Loucy (cell line): ENCODE measurements at regions not wholly inside any gene's neighbourhood (a gene's known extent, or its start where the extent isn't known, plus 50 kb on each side); places are given as distances from the start of the nearest gene placed in this dataset.

Experiments
- H2AFZ ChIP-seq: fragments of 200-600 bp; sonication (generic); 2 replicates; pipeline ENCODE4 v1.6.0; 2016; ENCODE audit warnings: antibody characterized with exemption, mild to moderate bottlenecking, low read length, moderate library complexity
- H3F3A ChIP-seq: fragments of 200-600 bp; 2 replicates; pipeline ENCODE4 v1.6.0; 2016; ENCODE audit warnings: antibody characterized with exemption, low read depth, mild to moderate bottlenecking
- H3K27me3 ChIP-seq: fragments of 200-600 bp; sonication (generic); 2 replicates; pipeline ENCODE4 v1.6.1; 2014; ENCODE audit warnings: low read length, mild to moderate bottlenecking; ENCODE audit not compliant: insufficient read depth, poor library complexity, severe bottlenecking
- H3K36me3 ChIP-seq: fragments of 200-600 bp; sonication (generic); 2 replicates; pipeline ENCODE4 v1.6.1; 2016; ENCODE audit warnings: low read length; ENCODE audit not compliant: insufficient read depth
- H3K4me1 ChIP-seq: fragments of 200-600 bp; sonication (generic); 2 replicates; pipeline ENCODE4 v1.5.1; 2014; ENCODE audit warnings: low read length, mild to moderate bottlenecking; ENCODE audit not compliant: insufficient read depth, poor library complexity, severe bottlenecking
- H3K4me2 ChIP-seq: fragments of 200-600 bp; sonication (generic); 2 replicates; pipeline ENCODE4 v1.6.0; 2014; ENCODE audit warnings: antibody characterized with exemption, low read length, low read depth, mild to moderate bottlenecking; ENCODE audit not compliant: poor library complexity, severe bottlenecking
- H3K4me3 ChIP-seq: fragments of 200-600 bp; sonication (generic); 2 replicates; pipeline ENCODE4 v1.5.1; 2014; ENCODE audit warnings: low read length, mild to moderate bottlenecking, mixed read lengths; ENCODE audit not compliant: poor library complexity, severe bottlenecking
- H3K79me2 ChIP-seq: fragments of 200-600 bp; sonication (generic); 2 replicates; pipeline ENCODE4 v1.6.1; 2014; ENCODE audit warnings: low read length; ENCODE audit not compliant: insufficient read depth
- H3K9ac ChIP-seq: fragments of 200-600 bp; sonication (generic); 2 replicates; pipeline ENCODE4 v1.6.0; 2014; ENCODE audit warnings: mild to moderate bottlenecking, low read depth, low read length, moderate library complexity; ENCODE audit not compliant: poor library complexity, severe bottlenecking
- H3K9me2 ChIP-seq: fragments of 200-600 bp; sonication (generic); replicated peaks from 2 replicates; pipeline ENCODE4 v1.6.1; 2016; ENCODE audit warnings: low read depth, low read length, mixed read lengths
- H3K9me3 ChIP-seq: fragments of 200-600 bp; sonication (generic); 2 replicates; pipeline ENCODE4 v1.6.1; 2014; ENCODE audit warnings: mild to moderate bottlenecking, antibody characterized with exemption, low read length, low read depth; ENCODE audit not compliant: insufficient read depth
- H4K20me1 ChIP-seq: fragments of 200-600 bp; sonication (generic); 2 replicates; pipeline ENCODE4 v1.6.0; 2014; ENCODE audit warnings: antibody characterized with exemption, low read length, mild to moderate bottlenecking; ENCODE audit not compliant: insufficient read depth, poor library complexity, severe bottlenecking
- EZH2phosphoT487 ChIP-seq: fragments of 200-600 bp; IDR thresholded peaks from 2 replicates; pipeline ENCODE4 v1.6.1; 2018; ENCODE audit warnings: antibody characterized with exemption, mild to moderate bottlenecking, moderate library complexity, borderline replicate concordance
- TF ChIP-seq, protein P1 (sequence below): fragments of 200-600 bp; sonication (generic); conservative IDR thresholded peaks from 2 replicates; pipeline ENCODE4 v1.5.1; 2014; ENCODE audit warnings: mild to moderate bottlenecking, antibody characterized with exemption, low read length

DNA sequence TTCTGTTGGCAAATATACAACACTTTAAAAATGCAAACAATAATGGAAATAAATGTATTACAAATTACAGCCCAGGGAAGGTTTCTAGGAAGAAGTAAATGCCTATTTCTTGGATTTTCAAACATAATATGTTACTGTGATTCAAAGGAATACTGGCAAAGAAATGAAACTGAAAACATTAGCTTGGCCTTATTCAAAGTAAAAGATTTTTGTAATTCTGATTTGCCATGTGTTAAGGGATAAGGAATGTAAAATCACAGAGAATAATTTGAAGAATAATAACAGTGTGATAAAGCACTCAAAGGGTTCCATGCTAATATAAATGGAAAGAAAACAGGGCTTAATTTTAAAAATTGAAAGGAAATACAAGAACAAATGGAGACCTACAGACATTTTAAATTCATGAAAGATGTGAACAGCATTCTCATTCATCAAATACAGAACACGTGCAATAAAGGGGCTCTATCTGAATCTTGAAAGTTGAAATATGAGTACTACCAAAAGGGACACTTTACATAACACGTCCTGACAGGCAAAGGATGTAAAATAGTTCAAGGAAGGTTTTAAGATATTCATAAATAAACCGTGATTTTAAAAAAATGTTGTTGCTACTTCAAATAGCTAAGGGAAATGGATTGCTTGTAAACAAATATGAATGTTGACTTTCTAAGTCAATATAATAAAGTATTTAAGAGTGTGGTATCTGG, 138.1 kb downstream of the RFPL4B start:
- no peak overlapping the region for H3K4me2 ChIP-seq
- H3K4me1 ChIP-seq = peaks cover 11% of the 10 kb centered on the region
- no peak overlapping the region for H2AFZ ChIP-seq
- no peaks in the 10 kb centered on the region for H3K27me3 ChIP-seq
- no peak for TF ChIP-seq EZH2phosphoT487
- TF ChIP-seq, protein P1, sequence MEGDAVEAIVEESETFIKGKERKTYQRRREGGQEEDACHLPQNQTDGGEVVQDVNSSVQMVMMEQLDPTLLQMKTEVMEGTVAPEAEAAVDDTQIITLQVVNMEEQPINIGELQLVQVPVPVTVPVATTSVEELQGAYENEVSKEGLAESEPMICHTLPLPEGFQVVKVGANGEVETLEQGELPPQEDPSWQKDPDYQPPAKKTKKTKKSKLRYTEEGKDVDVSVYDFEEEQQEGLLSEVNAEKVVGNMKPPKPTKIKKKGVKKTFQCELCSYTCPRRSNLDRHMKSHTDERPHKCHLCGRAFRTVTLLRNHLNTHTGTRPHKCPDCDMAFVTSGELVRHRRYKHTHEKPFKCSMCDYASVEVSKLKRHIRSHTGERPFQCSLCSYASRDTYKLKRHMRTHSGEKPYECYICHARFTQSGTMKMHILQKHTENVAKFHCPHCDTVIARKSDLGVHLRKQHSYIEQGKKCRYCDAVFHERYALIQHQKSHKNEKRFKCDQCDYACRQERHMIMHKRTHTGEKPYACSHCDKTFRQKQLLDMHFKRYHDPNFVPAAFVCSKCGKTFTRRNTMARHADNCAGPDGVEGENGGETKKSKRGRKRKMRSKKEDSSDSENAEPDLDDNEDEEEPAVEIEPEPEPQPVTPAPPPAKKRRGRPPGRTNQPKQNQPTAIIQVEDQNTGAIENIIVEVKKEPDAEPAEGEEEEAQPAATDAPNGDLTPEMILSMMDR = no peak
- no peaks in the 10 kb centered on the region for H3K36me3 ChIP-seq
- no peak overlapping the region for H3K9ac ChIP-seq
- H3K79me2 ChIP-seq = no peaks in the 10 kb centered on the region
- no peaks in the 10 kb centered on the region for H4K20me1 ChIP-seq
- H3K4me3 ChIP-seq = no peak overlapping the region
- no peaks in the 10 kb centered on the region for H3K9me3 ChIP-seq
- H3F3A ChIP-seq = no peaks in the 10 kb centered on the region
- no peaks in the 10 kb centered on the region for H3K9me2 ChIP-seq

DNA sequence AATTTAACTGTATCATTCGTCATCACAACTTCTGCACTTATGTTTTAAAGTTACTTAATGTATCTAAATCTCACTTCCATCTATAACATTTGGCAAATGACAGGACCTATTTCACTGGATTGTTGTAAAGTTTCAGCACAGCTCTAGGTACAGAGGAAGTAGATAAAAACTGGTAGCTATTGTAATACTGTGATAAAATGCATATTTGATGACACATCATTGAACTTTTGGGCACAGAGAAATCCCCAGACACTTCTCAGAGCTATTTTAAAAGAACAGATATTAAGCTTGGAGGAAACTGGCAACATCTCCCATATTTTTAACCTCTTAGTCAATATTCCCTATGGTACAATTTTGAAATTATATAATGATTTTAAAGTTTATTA, 138.7 kb downstream of the RFPL4B start:
- no peak for TF ChIP-seq EZH2phosphoT487
- TF ChIP-seq, protein P1 = no peak
- Histone ChIP-seq H3F3A (no peaks in the 10 kb centered on the region), H3K4me1 (peaks cover 11% of the 10 kb centered on the region), H4K20me1 (no peaks in the 10 kb centered on the region), H3K27me3 (no peaks in the 10 kb centered on the region), H3K9ac (no peak overlapping the region), H2AFZ (no peak overlapping the region), H3K9me2 (no peaks in the 10 kb centered on the region), H3K4me3 (no peak overlapping the region), H3K9me3 (no peaks in the 10 kb centered on the region), H3K36me3 (no peaks in the 10 kb centered on the region), H3K79me2 (no peaks in the 10 kb centered on the region), H3K4me2 (no peak overlapping the region)

DNA sequence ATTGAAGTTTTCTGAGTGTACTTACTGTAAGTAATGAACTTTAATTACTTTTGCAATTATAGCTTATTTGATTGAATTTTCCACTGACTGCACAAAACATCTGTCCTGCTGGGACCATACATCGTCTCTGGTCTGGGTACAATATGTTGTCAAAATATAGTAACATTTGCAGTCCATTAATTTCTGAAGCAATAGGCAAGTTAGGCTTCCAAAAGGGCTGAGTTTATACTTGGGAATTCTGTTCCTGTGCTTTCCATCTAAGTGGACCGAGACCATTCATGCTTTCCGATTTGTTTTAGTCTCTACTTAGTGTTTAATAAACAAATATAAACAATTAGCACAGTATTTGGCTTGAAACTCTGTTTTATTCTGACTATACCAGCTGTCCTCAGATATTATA, 139.3 kb downstream of the RFPL4B start:
- Histone ChIP-seq H3K9me2 (no peaks in the 10 kb centered on the region), H3K4me2 (no peak overlapping the region), H3F3A (no peaks in the 10 kb centered on the region), H3K4me1 (peaks cover 11% of the 10 kb centered on the region), H2AFZ (no peak overlapping the region), H3K4me3 (no peak overlapping the region), H3K27me3 (no peaks in the 10 kb centered on the region), H3K79me2 (no peaks in the 10 kb centered on the region), H3K36me3 (no peaks in the 10 kb centered on the region), H3K9ac (no peak overlapping the region), H3K9me3 (no peaks in the 10 kb centered on the region), H4K20me1 (no peaks in the 10 kb centered on the region)
- TF ChIP-seq EZH2phosphoT487 = no peak
- TF ChIP-seq, protein P1 = no peak
